Iris pigment epithelial cell (primary cell): ENCODE measurements at regions not wholly inside any gene's neighbourhood (a gene's known extent, or its start where the extent isn't known, plus 50 kb on each side); places are given as distances from the start of the nearest gene placed in this dataset.
A peak's percentile ranks its signal among the peaks of the same experiment; 100 is the strongest.
"Not testable (repeated sequence)": the region's sequence is repeated elsewhere in the genome, so short reads cannot be mapped to it uniquely, and the experiment has no call there.

Experiments used
- DNase-seq: peaks from one replicate; pipeline ENCODE4 v3.0.0-alpha.2; 2011; ENCODE audit warnings: low read depth

GRCh38 chr5:120817044-120817985 is 353.2 kb downstream of the PRR16 start:
- DNase-seq, result peak; percentile 61

GRCh38 chr5:120818128-120818527 is 354.0 kb downstream of the PRR16 start:
- no peak for DNase-seq

GRCh38 chr5:120823328-120823727 is 359.2 kb downstream of the PRR16 start:
- peak; percentile 19 for DNase-seq

GRCh38 chr5:120831646-120832045 is 367.5 kb downstream of the PRR16 start:
- not testable (repeated sequence) for DNase-seq

GRCh38 chr5:120841830-120842229 is 377.7 kb downstream of the PRR16 start:
- DNase-seq, result no peak

GRCh38 chr5:120843390-120843980 is 379.4 kb downstream of the PRR16 start:
- DNase-seq, result no peak

- DNase-seq, result no peak
Measured at GRCh38 chr5:120848883-120849282, 384.8 kb downstream of the PRR16 start.

GRCh38 chr5:120852222-120852860 is 388.2 kb downstream of the PRR16 start:
- DNase-seq, result no peak

GRCh38 chr5:120866997-120867396 is 402.9 kb downstream of the PRR16 start:
- DNase-seq, result no peak

GRCh38 chr5:120869831-120870230 is 405.7 kb downstream of the PRR16 start:
- no peak for DNase-seq

GRCh38 chr5:120872297-120872696 is 408.2 kb downstream of the PRR16 start:
- no peak for DNase-seq

GRCh38 chr5:120873083-120873482 is 409.0 kb downstream of the PRR16 start:
- DNase-seq, result peak; percentile 17

GRCh38 chr5:120874081-120874862 is 410.2 kb downstream of the PRR16 start:
- DNase-seq, result peak; percentile 2

- DNase-seq, result no peak
Measured at GRCh38 chr5:120882038-120882775, 418.1 kb downstream of the PRR16 start.

- DNase-seq, result no peak
Measured at GRCh38 chr5:120886351-120886860, 422.3 kb downstream of the PRR16 start.

GRCh38 chr5:120895660-120896059 is 431.6 kb downstream of the PRR16 start:
- DNase-seq, result no peak

- no peak for DNase-seq
Measured at GRCh38 chr5:120901199-120901598, 437.1 kb downstream of the PRR16 start.

GRCh38 chr5:120907953-120908352 is 443.9 kb downstream of the PRR16 start:
- no peak for DNase-seq

GRCh38 chr5:120910629-120911028 is 446.5 kb downstream of the PRR16 start:
- no peak for DNase-seq

GRCh38 chr5:120913396-120913795 is 449.3 kb downstream of the PRR16 start:
- DNase-seq, result no peak

GRCh38 chr5:120917214-120917758 is 453.2 kb downstream of the PRR16 start:
- no peak for DNase-seq
